Skin epidermis (tissue), 12 donors: ENCODE measurements at regions not wholly inside any gene's neighbourhood (a gene's known extent, or its start where the extent isn't known, plus 50 kb on each side); places are given as distances from the start of the nearest gene placed in this dataset.
A peak's percentile ranks its signal among the peaks of the same experiment; 100 is the strongest.

Experiments used
- H3K27ac ChIP-seq, 21 experiments: fragments of 200-600 bp; sonication (generic) in 11 of 21; one replicate each; pipeline ENCODE4 v1.5.0; 2020; ENCODE audit warnings: mild to moderate bottlenecking in 3 of 21, inconsistent platforms in 2 of 21, moderate library complexity in 2 of 21
- H3K4me3 ChIP-seq, 7 experiments: fragments of 200-600 bp; sonication (generic) in 2 of 7; one replicate each; pipeline ENCODE4 v1.5.0; 2020; ENCODE audit warnings: inconsistent platforms in 2 of 7, mild to moderate bottlenecking in 2 of 7, moderate library complexity in 1 of 7

- Histone ChIP-seq H3K27ac (no peak overlapping the region), H3K4me3 (no peak overlapping the region)
These were observed 276.8 kb downstream of the TEX29 start for GRCh38 chr13:111597191-111597611.

DNA sequence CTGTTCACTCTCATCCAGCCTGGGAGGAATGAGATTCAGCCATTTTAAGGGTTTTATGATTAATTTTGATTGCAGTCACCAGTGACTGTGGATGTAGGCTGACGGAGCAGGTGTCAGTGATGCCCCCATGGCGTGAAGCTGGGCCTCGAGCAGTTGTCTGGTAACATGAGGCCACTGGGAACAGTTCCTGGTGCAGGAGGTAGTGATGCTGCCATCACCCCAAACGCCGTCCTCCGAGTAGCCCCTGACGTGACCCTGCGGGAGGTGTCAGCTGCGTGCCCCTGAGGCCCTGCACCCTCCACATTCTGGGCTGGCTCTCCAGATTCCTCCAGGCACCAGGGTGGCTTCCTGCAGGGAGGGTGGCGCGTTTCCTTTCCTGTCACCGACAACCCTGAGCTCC lies 277.2 kb downstream of the TEX29 start:
- Histone ChIP-seq H3K4me3 (no peak overlapping the region), H3K27ac (no peak overlapping the region)

DNA sequence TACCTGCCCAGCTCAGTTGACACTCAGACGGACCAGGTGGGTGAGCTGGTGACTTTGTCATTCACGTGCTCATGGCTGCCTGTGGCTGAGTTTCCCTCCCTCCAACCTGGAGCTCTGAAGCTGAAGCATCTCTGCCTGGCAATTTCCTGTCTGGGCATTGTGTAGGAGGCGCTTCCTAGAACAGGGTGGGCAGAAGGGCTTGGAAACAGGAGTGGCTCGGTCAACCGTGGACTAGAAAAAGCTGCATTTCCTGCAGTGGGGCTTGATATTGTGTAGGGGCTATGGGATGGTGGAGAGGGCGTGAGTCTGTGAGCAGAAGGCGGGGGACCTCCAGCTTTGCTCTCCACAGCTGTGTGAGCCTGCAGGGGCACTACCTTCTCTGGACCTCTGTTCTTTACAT lies 278.3 kb downstream of the TEX29 start:
- Histone ChIP-seq H3K4me3 (no peak overlapping the region), H3K27ac (no peak overlapping the region)

DNA sequence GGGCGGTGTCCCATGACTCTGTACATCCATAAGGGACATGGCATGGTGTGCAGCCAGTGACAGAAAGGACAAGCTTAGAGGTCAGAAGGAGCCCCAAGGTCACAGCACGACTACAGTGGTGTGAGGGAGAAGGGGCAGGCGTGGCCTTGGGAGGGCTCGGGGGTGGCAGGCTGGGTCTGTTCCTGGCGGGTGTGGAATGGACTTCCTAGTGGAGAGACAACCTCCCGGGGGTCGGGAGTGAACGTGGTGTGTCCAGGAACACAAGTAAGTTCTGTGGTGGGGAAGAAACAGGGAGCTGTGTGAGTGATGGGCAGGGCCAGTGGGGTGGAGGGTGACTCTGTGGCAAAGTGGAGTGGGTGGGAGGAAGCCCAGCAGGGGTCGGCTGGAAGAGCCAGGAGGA lies 279.3 kb downstream of the TEX29 start:
- no peak overlapping the region for H3K27ac ChIP-seq

GRCh38 chr13:111602874-111603273 lies 282.4 kb downstream of the TEX29 start:
- Histone ChIP-seq H3K27ac (no peak overlapping the region), H3K4me3 (no peak overlapping the region)

More for the DNA sequence above, 279.3 kb downstream of the TEX29 start:
- H3K4me3 ChIP-seq: no peak overlapping the region

GRCh38 chr13:111604097-111604496 lies 283.7 kb downstream of the TEX29 start:
- Histone ChIP-seq H3K4me3 (no peak overlapping the region), H3K27ac (no peak overlapping the region)

- H3K4me3 ChIP-seq: no peak overlapping the region
- H3K27ac ChIP-seq: no peak overlapping the region
These were observed 288.1 kb downstream of the TEX29 start for GRCh38 chr13:111608556-111608955.

- H3K4me3 ChIP-seq: no peak overlapping the region
- peak overlapping the region in 1 of 21 experiments; percentile 35 for H3K27ac ChIP-seq
These were observed 289.2 kb downstream of the TEX29 start for GRCh38 chr13:111609631-111610030.

GRCh38 chr13:111610081-111610480 lies 289.6 kb downstream of the TEX29 start:
- Histone ChIP-seq H3K4me3 (no peak overlapping the region), H3K27ac (peak overlapping the region in 1 of 21 experiments; percentile 35)

GRCh38 chr13:111610879-111611278 lies 290.4 kb downstream of the TEX29 start:
- no peak overlapping the region for H3K4me3 ChIP-seq

DNA sequence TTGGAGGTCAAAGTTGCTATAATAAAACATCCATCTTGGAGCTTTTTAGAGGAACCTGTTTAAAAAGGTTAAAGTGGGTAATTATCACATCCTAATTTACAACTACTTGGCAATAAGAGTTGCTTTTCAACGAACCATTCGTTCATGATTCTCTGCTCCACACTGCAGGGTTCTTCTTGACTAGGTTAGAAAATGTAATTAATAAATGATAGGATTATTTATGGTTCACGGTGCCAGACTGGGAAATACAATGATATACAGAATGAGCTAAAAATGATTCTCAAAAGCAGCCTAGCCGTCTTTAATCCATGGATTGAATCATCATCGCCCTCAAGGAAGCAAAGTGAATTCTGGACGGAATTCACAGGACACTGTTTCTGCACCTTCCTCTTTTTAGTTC lies 291.2 kb downstream of the TEX29 start:
- no peak overlapping the region for H3K27ac ChIP-seq
- H3K4me3 ChIP-seq: no peak overlapping the region

More at GRCh38 chr13:111610879-111611278, 290.4 kb downstream of the TEX29 start:
- peak overlapping the region in 1 of 21 experiments; percentile 52 for H3K27ac ChIP-seq

DNA sequence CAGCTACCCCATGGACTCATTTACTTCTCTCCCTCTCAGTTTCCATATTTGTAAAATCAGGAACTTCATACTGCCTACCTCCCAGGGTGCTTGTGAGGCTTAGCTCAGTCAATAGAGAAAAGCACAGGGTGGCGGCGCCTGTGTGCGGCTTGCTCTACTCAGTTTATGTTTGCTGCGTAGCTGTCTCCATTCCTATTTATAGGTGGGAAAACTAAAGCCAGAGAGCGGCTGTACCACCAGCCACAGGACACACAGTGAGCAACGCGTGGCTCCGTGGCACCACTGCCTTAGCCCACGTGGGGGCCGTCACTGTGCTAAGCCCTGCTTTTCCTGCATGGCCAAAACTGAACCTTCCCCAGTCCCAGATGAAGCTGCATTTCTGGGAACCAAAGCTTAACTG lies 292.4 kb downstream of the TEX29 start:
- Histone ChIP-seq H3K27ac (no peak overlapping the region), H3K4me3 (no peak overlapping the region)

GRCh38 chr13:111614009-111614408 lies 293.6 kb downstream of the TEX29 start:
- H3K4me3 ChIP-seq: no peak overlapping the region

DNA sequence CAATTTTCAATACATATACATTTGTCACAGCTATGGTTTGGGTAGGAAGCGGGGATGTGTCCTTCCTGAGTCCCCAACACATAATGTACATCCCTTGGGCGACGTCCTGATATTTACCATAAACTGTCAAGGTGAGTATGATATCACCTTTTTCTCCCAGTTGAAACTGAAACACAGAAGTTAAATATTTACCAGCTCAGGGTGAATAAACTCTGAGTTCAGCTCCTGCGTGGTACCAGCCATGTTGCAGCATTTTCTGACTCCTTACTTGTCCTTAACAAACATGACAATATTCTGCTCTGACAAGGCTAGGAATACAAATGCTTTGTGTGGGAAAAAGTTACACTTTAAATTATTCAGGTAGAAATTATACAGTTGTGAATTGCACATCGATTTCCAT lies 294.2 kb downstream of the TEX29 start:
- Histone ChIP-seq H3K4me3 (no peak overlapping the region), H3K27ac (no peak overlapping the region)

More at GRCh38 chr13:111614009-111614408, 293.6 kb downstream of the TEX29 start:
- no peak overlapping the region for H3K27ac ChIP-seq

DNA sequence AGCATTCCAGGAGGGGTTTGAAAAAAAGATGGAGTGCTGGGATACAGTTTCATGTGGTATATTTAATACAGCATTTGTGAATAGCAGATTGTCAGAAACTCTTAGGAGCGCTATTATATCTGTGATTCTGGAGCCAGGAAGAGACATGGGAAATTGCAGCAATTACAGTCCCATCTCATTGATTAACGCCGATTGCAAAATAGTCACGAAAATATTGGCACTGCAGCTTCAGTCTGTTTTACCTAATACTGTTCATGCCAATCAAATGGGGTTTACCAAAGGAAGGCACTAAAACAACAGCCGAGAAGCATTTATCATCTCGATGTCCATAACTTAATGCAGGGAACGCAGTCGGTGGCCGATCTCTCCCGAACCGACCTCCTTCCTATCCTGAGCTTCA lies 295.8 kb downstream of the TEX29 start:
- no peak overlapping the region for H3K4me3 ChIP-seq
- no peak overlapping the region for H3K27ac ChIP-seq

- H3K27ac ChIP-seq: no peak overlapping the region
- H3K4me3 ChIP-seq: no peak overlapping the region
These were observed 299.7 kb downstream of the TEX29 start for GRCh38 chr13:111620166-111620565.

GRCh38 chr13:111620586-111620985 lies 300.1 kb downstream of the TEX29 start:
- Histone ChIP-seq H3K4me3 (no peak overlapping the region), H3K27ac (no peak overlapping the region)

- H3K27ac ChIP-seq: no peak overlapping the region
- no peak overlapping the region for H3K4me3 ChIP-seq
These were observed 300.7 kb downstream of the TEX29 start for GRCh38 chr13:111621164-111621563.

GRCh38 chr13:111622051-111622531 lies 301.6 kb downstream of the TEX29 start:
- Histone ChIP-seq H3K27ac (no peak overlapping the region), H3K4me3 (no peak overlapping the region)

- no peak overlapping the region for H3K4me3 ChIP-seq
- no peak overlapping the region for H3K27ac ChIP-seq
These were observed 302.8 kb downstream of the TEX29 start for GRCh38 chr13:111623208-111623607.

DNA sequence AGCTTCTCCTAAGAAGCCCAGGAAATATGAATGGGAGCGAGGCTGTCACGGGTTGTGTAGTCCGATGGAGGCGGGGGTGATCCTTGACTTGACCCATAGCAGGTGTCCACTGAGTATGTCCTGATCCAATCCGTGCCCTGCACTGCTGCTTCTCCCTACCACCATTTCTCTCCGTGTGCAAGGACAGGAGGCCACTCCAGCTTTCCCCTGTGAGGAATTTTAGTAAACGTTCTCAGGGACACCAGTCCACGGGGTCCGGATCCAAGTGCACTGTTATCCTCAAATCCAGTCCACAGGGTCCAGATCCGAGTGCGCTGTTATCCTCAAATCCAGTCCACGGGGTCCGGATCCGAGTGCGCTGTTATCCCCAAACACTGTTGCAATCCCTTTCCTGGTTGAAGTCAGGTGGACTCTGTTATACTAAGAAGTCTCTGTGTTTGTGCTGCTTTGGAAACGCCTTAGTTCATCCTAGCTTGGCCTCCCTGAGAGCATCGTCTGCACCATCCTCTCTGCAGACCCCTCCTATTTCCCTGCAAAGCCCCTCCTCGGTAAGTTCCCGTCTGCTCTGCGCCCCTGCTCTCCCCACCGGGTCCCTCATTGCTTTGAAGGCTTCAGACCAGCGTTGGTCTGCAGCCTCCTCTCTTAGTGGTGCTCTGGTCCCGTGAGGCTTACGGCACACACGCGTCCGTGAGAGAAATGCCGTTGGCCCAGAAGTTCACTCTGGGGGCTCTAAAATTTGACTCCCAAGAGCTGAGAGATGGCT lies 303.5 kb downstream of the TEX29 start:
- Histone ChIP-seq H3K4me3 (no peak overlapping the region), H3K27ac (no peak overlapping the region)
